ENCODE measurements at regions not wholly inside any gene's neighbourhood (a gene's known extent, or its start where the extent isn't known, plus 50 kb on each side); places are given as distances from the start of the nearest gene placed in this dataset.
A peak's percentile ranks its signal among the peaks of the same experiment; 100 is the strongest.

DNA sequence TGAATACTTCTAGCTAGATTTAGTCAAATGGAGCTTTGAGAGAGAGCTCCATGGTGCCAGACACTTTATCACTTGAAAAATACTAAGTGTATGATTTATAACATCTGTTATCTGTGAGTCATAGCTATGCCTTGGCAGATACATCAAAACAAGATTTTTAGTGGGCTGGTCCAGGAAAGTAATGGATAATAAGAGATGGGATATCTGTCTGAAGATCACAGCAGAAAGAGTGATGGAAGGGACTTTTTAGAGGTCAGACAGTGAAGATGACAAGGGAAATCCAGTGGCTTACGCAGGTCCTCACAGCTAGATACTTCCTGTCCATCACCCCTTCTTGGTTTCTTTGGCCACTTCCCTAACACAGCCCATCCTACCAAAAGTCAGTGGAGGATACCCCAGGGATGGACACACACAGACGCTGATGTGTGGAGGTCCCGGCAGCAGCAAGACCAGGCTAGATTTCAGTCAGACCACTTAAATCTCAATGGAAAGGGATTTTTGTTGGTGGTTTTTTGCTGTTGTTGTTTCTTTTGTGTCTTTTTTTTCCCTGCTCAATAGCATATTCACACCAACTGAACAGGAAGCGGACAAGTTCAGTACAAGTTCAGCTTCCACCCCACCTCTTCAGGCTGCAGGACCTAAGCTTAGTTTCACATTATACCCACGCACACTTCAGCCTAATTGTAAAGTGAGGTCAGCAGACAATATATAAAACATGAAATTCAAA lies 209.3 kb downstream of the ALDH8A1 start:
- peak; percentile 80 to 84 for DNase-seq (ENCODE audit: low read depth in 2 of 2)

- peak in 1 of 2 donors; percentile 17 for DNase-seq (ENCODE audit: low read depth in 2 of 2)
These were observed 209.9 kb downstream of the ALDH8A1 start for GRCh38 chr6:134740027-134740373.

DNA sequence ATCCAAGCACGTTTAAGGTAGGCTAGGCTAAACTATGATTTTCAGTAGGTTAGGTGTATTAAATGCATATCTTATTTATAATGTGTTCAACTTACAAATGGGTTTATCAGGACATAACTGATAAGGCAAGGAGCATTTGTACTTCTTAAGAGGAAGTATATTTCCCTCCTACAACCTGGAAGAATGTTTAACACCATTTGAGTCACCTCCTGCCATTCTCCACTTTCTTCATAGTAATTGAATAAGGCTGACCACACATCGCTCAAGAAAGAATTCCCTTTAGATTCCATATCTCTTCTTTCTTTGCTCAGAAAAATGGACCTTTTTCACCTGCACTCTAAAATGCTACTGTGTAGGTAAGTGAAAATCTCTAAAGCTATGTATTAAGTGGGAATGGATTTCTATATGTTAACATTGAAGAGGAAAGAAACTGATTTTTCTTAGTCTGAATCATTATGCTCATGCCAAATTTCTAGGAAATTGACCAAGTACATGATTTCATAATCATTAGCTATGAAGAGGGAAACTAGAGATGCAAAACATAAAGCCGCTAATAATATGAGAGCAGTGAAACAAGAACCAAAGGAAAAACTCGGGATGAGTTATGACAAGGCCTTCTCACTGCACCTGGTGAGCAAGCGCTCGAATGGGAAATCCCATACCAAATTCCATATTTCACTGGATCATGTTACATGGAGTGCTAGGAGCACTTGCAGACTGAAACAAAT lies 210.4 kb downstream of the ALDH8A1 start:
- peak in 1 of 2 donors; percentile 42 for DNase-seq (ENCODE audit: low read depth in 2 of 2)

- no peak for DNase-seq (ENCODE audit: low read depth in 2 of 2)
These were observed 211.6 kb downstream of the ALDH8A1 start for GRCh38 chr6:134738211-134738885.

- DNase-seq (ENCODE audit: low read depth in 2 of 2) = no peak
These were observed 214.4 kb downstream of the ALDH8A1 start for GRCh38 chr6:134735461-134735860.

DNA sequence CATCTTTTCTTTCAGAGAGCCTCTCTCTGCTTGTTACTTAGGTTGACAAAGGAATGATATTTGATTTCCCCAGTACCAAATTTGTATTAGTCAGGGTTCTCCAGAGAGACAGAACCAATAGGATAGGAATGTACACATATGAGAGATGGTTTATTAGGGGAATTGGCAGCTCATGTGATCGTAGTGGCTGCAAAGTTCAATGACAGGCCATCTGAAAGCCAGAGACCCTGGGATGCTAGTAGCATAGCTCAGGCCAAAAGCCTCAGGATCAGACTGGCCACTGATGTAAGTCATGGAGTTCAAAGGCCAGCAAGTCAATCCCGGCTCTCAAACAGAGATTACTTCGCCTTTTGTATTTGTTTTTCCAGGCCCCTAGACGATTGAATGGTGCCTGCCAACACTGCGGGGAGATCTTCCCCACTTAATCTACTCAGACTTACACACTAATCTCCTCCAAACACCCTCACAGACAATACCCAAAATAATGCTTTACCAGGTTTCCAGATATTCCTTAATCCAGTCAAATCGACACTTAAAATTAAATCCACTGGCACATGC lies 215.5 kb downstream of the ALDH8A1 start:
- DNase-seq (ENCODE audit: low read depth in 2 of 2) = no peak

GRCh38 chr6:134733801-134734200 lies 216.1 kb downstream of the ALDH8A1 start:
- no peak for DNase-seq (ENCODE audit: low read depth in 2 of 2)

GRCh38 chr6:134732763-134733162 lies 217.1 kb downstream of the ALDH8A1 start:
- DNase-seq (ENCODE audit: low read depth in 2 of 2) = peak in 1 of 2 donors; percentile 47

DNA sequence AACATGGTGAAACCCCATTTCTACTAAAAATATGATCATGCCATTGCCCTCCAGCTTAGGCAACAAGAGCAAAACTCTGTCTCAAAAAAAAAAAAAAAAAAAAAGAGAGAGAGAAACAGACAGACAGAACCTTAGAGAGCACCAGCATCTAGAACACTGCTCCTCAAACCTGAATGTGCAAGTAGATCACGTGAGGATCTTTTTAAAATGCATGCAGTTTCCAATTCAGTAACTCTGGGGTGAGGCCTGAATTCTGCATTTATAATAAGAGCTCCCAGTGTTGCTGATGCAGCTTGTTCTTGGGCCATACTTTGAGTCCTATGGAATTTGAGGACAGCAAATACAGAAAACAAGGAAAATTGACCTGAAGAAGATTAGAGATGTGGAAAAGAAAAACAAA lies 218.3 kb downstream of the ALDH8A1 start:
- DNase-seq (ENCODE audit: low read depth in 2 of 2) = no peak

DNA sequence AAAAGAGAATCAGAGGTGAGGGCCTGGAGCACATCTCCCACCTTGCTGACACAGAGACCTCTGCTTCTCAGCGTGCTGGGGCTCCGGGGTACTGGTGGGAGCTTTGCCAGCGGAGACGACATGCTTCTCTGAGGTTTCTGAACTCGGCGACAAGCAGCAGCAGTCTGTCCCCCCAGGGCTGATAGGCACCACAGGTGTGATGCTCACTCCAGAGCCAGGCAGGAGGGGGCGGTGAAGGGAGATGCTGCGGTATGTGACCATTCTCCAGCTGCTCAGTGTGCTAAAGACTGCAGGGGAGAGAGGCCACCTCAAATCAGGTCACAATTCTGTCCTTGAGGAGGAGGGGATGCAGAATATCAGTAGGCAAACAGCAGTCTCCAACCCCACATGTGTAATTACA lies 219.9 kb downstream of the ALDH8A1 start:
- no peak for DNase-seq (ENCODE audit: low read depth in 2 of 2)

GRCh38 chr6:134729561-134729960 lies 220.3 kb downstream of the ALDH8A1 start:
- DNase-seq (ENCODE audit: low read depth in 2 of 2) = no peak

DNA sequence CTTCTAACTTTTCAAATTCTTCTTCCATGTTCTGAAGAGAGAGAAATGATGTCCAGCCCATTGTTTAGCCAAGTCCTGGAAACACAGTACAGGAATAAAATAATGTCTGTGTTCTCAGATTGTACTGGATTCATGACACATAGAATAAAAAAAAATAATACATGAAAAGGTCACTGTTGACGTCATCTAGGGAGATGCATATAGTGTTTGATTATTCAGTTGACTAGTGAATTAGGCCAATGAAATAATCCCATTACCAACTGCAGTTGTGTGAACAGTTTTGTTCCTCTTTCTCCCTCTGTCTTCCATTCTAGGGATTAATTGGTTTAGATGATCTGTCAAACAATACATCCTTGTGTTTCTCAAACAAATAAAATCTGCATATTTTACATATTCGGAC lies 222.8 kb downstream of the ALDH8A1 start:
- no peak for DNase-seq (ENCODE audit: low read depth in 2 of 2)

GRCh38 chr6:134725590-134725989 lies 224.3 kb downstream of the ALDH8A1 start:
- no peak for DNase-seq (ENCODE audit: low read depth in 2 of 2)

GRCh38 chr6:134724771-134725340 lies 225.0 kb downstream of the ALDH8A1 start:
- DNase-seq (ENCODE audit: low read depth in 2 of 2) = peak in 1 of 2 donors; percentile 96

- peak in 1 of 2 donors; percentile 31 for DNase-seq (ENCODE audit: low read depth in 2 of 2)
These were observed 226.6 kb downstream of the ALDH8A1 start for GRCh38 chr6:134723081-134723871.

DNA sequence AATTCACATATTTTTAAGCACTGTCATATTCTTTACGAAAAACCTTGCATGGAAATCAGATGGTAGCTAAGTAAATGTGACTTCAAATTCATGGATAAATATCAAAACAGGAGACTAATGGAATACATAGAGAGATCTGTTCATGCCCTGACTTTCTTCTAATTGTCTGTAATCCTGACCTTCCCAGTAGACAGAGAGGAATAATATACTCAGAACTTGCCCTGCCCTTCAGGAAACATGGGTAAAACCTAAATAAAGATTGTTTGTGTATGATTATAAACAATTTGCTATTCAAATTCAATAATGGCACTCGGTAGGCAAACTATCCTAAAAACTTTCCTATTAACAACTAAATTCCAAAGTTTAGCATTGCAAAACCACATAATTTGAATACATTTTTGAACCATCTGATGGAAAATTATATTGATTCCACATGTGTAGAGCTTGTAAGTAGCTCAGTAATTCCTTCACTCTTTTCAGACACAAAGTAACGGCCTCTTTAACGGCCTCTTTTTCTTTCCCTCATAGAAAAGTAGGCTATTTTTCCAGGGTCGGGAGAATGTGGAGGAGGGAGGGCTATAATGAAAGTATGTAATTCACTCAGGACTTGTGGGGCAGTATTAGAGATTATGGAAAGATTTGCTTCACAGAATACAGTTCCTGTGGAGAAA lies 227.6 kb downstream of the ALDH8A1 start:
- DNase-seq (ENCODE audit: low read depth in 2 of 2) = peak in 1 of 2 donors; percentile 35

DNA sequence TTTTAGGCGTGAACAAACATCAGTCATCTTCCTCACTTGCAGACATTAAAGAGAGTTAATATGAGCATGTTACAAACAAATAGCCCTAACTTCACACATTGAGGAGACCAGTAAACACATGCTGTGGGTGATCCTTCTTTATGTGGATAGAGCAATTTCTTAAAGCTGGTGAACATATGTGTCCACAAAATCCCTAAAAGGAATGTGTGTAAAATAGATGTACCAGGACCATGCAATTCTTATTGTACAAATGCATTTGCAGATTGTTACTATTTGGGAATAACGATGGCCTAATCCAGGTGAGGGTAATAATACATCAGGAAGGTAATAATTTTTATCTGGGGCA lies 228.9 kb downstream of the ALDH8A1 start:
- no peak for DNase-seq (ENCODE audit: low read depth in 2 of 2)

DNA sequence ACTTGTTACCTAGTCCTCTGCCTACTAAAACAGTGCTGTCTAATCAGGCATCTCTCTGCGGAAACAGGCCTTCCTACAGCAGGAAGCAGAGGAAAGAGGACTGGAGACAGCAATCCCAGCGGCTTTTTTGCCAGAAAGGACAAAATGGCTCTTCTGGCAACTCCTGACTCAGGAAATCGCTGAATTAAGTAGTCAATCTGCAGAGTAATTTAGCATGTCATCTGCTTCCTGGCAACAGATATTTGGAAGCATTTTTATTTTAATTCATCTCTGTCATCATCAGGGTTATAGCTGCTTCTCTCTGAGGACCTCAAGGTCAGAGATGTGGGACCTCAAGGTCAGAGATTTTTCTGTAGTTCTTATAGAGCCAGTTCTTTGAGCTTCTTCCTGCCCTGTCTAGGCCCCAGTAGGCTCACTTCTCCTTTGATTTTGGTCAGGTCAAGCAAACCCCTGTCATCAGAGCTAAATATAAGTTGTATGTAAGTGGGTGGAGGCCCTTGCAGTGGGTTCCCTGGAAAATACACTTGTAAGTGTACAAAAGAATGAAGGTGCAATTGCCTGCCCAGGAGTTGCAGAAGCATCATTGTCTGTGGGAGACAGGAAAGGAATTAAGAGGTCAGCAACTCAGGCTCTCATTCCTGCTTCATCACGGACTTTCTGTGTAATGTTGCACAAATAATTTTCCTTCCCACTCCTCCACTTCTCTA lies 229.4 kb downstream of the ALDH8A1 start:
- peak; percentile 95 to 98 for DNase-seq (ENCODE audit: low read depth in 2 of 2)

DNA sequence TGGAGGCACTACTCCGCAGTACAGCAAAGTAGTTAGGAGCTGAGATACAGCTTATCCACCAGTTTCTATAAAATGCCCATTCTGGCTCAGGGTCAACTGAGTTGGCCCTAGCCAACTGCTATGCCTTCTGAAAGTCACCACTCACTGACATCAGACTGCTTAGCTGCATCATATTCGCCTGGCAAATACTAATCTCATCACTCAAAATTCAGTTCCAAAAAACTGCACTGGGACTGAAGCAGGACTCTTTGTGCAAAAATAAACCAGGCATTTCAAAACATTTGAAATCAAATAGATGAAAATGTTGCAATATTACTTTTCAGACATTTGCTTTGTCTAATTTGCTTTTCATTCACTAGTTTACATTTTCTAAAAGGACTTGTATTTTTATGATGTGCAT lies 230.0 kb downstream of the ALDH8A1 start:
- no peak for DNase-seq (ENCODE audit: low read depth in 2 of 2)

DNA sequence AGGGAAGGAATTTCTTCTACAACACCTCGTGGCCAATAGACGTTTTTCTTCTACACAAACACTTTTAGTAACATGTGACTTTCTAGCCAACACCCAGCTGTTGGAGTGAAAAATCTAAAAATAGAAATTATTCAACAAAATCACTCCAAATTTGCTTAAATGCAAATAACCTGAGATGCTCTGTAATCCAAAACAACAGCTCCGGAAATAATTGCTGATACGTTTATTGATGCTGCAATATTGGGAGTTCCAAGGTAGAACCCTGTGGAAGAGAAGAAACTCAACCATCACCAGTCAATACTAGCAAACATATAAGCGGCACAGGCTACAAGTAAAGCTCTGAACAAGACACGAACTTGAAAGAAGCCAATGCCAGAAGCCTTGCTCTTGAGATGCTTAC lies 230.6 kb downstream of the ALDH8A1 start:
- no peak for DNase-seq (ENCODE audit: low read depth in 2 of 2)
